Erythroblast (primary cell): ENCODE measurements at regions not wholly inside any gene's neighbourhood (a gene's known extent, or its start where the extent isn't known, plus 50 kb on each side); places are given as distances from the start of the nearest gene placed in this dataset.

ENCODE experiments used
- DNase-seq, 2 experiments: peaks; one replicate each; lab custom pipeline; 2025; lab: John Stamatoyannopoulos, UW
- GATA1 ChIP-seq: IDR thresholded peaks from 2 replicates; pipeline ENCODE4 v1.6.1; 2011; ENCODE audit warnings: low read depth, mild to moderate bottlenecking, control low read depth, low read length, moderate library complexity
- POLR2A ChIP-seq: IDR thresholded peaks from 2 replicates; pipeline ENCODE4 v1.6.1; 2011; ENCODE audit warnings: mild to moderate bottlenecking, low read length

- no peak for TF ChIP-seq GATA1
- no peak for TF ChIP-seq POLR2A
- DNase-seq = no peak
Observed at GRCh38 chr11:27861706-27862430, 161.6 kb upstream of the BDNF start.

DNA sequence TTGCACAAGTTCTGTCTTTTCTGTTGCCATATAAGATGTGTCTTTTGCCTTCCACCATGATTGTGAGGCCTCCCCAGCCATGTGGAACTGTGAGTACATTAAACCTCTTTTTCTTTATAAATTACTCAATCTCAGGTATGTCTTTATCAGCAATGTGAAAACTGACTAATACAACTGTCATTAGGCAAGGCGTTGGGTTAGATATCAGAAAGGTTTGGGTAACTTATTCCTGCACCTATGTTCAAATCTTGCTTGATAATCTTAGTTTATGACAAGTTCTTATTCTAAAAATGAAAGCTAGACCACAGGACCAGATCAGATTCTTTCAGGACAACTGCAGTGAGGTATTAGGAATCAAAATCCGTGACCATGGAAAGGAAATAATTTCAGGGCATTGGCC is 160.6 kb upstream of the BDNF start:
- DNase-seq = no peak
- TF ChIP-seq POLR2A = no peak
- TF ChIP-seq GATA1 = no peak

DNA sequence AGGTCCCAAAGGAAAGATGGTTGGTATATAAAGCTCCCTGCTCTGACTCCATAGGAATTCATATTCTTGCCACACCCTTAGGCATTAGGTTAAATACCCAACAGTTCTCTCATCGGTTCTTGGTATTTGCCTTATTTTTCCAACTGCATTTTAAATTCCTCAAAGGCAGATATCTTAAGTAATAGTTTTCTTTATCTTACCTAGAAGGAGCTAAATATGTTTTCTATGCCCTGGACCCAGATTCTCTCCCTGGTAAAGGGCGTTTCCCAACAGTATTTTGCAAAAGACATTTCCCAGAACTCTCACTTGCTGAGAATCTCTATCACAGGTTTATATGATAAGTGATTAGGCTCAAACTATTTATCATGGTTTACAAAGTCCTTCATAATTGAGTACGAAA is 158.6 kb upstream of the BDNF start:
- DNase-seq = no peak
- TF ChIP-seq GATA1 = no peak
- TF ChIP-seq POLR2A = no peak

GRCh38 chr11:27857588-27857987 is 157.3 kb upstream of the BDNF start:
- DNase-seq = no peak
- no peak for TF ChIP-seq POLR2A
- TF ChIP-seq GATA1 = no peak

- DNase-seq = no peak
- TF ChIP-seq POLR2A (no peak), GATA1 (no peak)
Observed at GRCh38 chr11:27857014-27857413, 156.8 kb upstream of the BDNF start.

DNA sequence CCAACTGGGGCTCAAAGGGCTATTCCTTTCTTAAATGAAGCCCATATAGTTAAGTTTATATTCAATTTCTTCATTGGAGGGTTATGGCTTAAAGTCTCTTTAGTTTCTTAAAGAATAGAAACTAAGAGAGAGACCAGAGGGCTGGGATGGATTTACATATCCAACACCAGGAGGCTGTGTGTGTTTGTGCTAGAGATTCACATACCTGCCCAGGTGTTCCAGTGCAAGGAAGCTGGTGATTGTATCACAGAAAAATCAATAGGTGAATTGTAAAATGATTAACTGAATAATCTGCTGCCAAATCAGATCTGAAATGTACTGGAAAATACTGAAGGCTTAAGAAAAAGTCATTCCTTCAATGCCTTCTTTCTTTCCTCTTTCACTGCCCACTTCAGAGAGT is 148.2 kb upstream of the BDNF start:
- DNase-seq = no peak
- TF ChIP-seq GATA1 (no peak), POLR2A (no peak)

- no peak for DNase-seq
- TF ChIP-seq GATA1 (no peak), POLR2A (no peak)
Observed at GRCh38 chr11:27847496-27847895, 147.2 kb upstream of the BDNF start.

DNA sequence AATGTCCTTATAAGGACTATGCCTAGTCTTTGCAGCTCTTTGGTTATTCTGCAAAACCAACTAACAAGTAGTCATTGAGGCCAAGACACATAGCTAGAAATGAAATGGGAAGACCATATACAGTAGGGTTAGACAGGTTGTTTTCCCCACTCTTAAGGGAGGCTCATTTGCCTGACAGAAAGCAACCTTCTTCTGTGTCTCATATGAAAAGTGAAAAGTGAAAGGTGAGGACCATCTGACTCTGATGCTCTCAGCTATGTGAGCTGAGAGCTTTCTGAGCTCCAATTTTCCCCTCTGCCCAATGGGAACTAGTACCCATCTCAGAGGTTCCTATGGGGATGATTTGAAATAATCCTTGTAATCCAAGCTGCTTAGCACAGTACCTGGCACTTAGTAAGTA is 142.0 kb upstream of the BDNF start:
- TF ChIP-seq GATA1 (no peak), POLR2A (no peak)
- DNase-seq = no peak

DNA sequence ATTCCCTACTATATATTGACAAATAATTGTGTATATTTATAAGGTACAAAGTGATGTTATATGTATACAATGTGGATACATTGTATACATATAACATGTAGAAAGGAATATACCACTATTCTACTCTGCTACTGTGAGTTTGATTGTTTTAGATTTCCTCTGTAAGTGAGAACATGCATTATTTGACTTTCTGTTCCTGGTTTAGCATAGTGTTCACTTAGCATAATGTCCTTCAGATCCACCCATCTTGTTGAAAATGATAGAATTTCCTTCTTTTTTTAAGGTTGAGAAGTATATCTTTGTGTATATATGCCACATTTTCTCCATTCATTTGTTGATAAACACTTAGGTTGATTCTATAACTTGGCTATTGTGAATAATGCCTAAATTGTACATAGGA is 140.8 kb upstream of the BDNF start:
- TF ChIP-seq GATA1 (no peak), POLR2A (no peak)

GRCh38 chr11:27839226-27839913 is 139.1 kb upstream of the BDNF start:
- DNase-seq = peak in 1 of 2 experiments; percentile 5
- TF ChIP-seq POLR2A (no peak), GATA1 (no peak)

More for the DNA sequence above, 140.8 kb upstream of the BDNF start:
- no peak for DNase-seq

- TF ChIP-seq POLR2A (no peak), GATA1 (no peak)
- DNase-seq = no peak
Observed at GRCh38 chr11:27838674-27839073, 138.4 kb upstream of the BDNF start.

- TF ChIP-seq GATA1 = no peak
- TF ChIP-seq POLR2A = no peak
- DNase-seq = no peak
Observed at GRCh38 chr11:27837895-27838563, 137.8 kb upstream of the BDNF start.

DNA sequence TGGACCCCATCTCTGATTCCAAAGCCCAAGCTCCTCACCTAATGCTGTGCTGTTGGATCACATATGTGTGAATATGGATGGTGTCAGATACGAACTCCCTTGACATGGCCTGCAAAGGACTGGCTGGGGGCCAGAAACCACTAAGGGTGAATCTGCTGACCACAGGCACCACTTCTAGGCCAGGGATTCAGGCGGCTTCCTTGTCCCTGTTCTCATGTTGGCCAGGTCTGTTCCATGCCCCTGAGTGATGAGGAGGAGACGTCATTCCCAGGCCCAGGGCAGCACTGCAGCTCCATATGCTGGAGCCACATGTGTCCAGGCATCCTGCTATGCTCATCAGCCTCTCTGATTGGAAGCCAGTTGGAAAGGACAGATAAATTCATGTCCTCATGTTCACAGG is 130.0 kb upstream of the BDNF start:
- TF ChIP-seq GATA1 (no peak), POLR2A (no peak)
- DNase-seq = no peak

- no peak for DNase-seq
- TF ChIP-seq POLR2A = no peak
- no peak for TF ChIP-seq GATA1
Observed at GRCh38 chr11:27820249-27820648, 120.0 kb upstream of the BDNF start.
